Esophagus muscularis mucosa (tissue), 3 donors: ENCODE measurements at regions not wholly inside any gene's neighbourhood (a gene's known extent, or its start where the extent isn't known, plus 50 kb on each side); places are given as distances from the start of the nearest gene placed in this dataset.

ENCODE experiments used
- EP300 ChIP-seq: sonication (generic); formaldehyde crosslinking; IDR thresholded peaks from one replicate; pipeline ENCODE4 v1.6.1; 2017; ENCODE audit warnings: antibody characterized with exemption
- POLR2AphosphoS5 ChIP-seq, 2 donors: sonication (generic); formaldehyde crosslinking; IDR thresholded peaks; one replicate each; pipeline ENCODE4 v1.6.1; 2017; ENCODE audit warnings: antibody characterized with exemption in 2 of 2

DNA sequence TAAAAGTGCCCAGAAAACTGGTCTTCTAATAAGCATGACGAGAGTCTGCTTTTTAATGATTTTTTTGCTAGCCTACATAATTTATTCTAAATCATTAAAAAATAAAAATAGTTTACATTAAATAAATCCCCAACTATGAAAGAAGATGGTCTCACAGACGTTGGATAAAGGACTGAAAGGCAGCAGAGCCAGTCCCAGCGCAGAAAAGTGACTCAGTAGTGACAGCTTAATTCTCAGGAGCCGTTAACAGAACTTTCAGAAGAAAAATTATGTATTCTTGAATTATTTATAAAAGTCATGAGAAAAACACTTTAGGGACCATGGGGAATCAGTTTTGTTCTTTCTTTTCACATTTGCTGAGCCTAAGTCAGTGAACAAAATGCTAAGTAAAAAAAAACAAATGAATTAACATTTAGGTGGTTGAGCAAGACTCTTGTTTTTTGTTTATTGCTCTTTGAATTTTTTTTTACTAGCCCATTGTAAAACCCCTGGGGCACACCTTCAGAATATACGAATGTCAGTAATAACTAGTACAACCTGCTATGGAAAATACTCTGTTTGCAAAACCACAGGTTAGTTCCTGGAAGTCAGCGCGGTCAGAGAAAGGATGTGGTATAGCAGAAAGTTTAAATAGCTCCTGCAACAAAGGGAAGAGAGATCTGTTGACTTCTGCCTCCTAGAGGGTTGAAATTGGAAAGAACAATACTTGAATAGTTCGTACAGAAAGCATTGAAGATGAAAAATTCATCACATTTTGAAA, 50.4 kb upstream of the CCDC160 start:
- no peak for TF ChIP-seq EP300
- TF ChIP-seq POLR2AphosphoS5 (IDR thresholded peaks at IDR 0.05) = no peak
